Muscle layer of duodenum (tissue), 2 donors: ENCODE measurements at regions not wholly inside any gene's neighbourhood (a gene's known extent, or its start where the extent isn't known, plus 50 kb on each side); places are given as distances from the start of the nearest gene placed in this dataset.
A peak's percentile ranks its signal among the peaks of the same experiment; 100 is the strongest.
"Not testable (repeated sequence)": the region's sequence is repeated elsewhere in the genome, so short reads cannot be mapped to it uniquely, and the experiment has no call there.

ENCODE experiments used
- H3K27ac ChIP-seq: one replicate; pipeline ENCODE4 v1.7.0; 2013; ENCODE audit warnings: mild to moderate bottlenecking, low read length
- H3K27me3 ChIP-seq: one replicate; pipeline ENCODE4 v1.7.0; 2013; ENCODE audit warnings: low read depth, mild to moderate bottlenecking, control low read depth, low read length
- H3K36me3 ChIP-seq, 2 donors: one replicate each; pipeline ENCODE4 v1.7.0; 2013; ENCODE audit warnings: low read length in 2 of 2, control low read depth in 1 of 2, mild to moderate bottlenecking in 1 of 2; ENCODE audit not compliant: insufficient read depth in 2 of 2, control insufficient read depth in 1 of 2
- H3K4me1 ChIP-seq, 2 donors: one replicate each; pipeline ENCODE4 v1.7.0; 2013; ENCODE audit warnings: low read length in 2 of 2, mild to moderate bottlenecking in 2 of 2, control low read depth in 1 of 2, moderate library complexity in 1 of 2; ENCODE audit not compliant: insufficient read depth in 2 of 2, control insufficient read depth in 1 of 2
- H3K4me3 ChIP-seq, 2 donors: one replicate each; pipeline ENCODE4 v1.7.0; 2013; ENCODE audit warnings: low read length in 2 of 2, low read depth in 1 of 2, mild to moderate bottlenecking in 1 of 2
- H3K9me3 ChIP-seq, 2 donors: one replicate each; pipeline ENCODE4 v1.7.0; 2013; ENCODE audit warnings: low read length in 2 of 2, control low read depth in 1 of 2, mild to moderate bottlenecking in 1 of 2; ENCODE audit not compliant: control insufficient read depth in 1 of 2
- donor health status: healthy.

DNA sequence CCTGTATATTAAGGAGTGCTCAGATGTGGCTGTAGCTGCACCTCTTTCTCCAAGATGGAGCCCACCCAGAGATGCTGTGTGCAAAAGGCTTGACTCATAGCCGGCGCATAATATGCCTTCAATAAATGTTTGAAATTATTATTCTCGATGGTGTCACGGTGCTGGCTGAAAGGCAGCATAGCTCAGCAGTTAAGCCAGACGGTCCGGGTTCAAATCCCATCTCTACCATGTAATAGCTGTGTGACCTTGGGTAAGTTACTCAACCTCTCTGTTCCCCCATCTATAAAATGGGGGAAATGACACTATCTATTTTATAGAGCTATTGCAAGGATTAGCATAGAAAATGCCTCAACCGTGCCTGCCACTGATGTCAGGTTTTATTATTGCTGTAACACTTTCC, 164.2 kb downstream of the GOSR1 start:
- H3K27me3 ChIP-seq, H3K9me3 ChIP-seq, H3K36me3 ChIP-seq, H3K27ac ChIP-seq, H3K4me1 ChIP-seq, H3K4me3 ChIP-seq: not testable (repeated sequence)

DNA sequence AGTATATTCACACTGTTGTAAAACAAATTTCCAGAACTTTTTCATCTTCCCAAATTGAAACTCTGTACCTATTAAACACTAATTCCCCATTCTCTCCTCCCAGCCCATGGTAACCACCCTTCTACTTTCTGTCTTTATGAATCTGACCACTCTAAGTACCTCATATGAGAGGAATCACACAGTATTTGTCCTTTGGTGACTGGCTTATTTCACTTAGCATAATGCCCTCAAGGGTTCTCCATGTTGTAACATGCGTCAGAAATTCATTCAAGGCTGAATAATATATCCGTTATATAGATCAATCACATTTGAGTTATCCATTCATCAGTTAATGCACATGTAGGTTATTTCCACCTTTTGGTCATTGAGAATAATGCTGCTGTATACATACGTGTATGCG, 162.2 kb downstream of the GOSR1 start:
- not testable (repeated sequence) for H3K27me3 ChIP-seq, H3K9me3 ChIP-seq, H3K4me3 ChIP-seq, H3K36me3 ChIP-seq, H3K4me1 ChIP-seq, H3K27ac ChIP-seq

GRCh38 chr17:30638968-30639367, 161.8 kb downstream of the GOSR1 start:
- not testable (repeated sequence) for H3K27me3 ChIP-seq, H3K4me1 ChIP-seq, H3K9me3 ChIP-seq, H3K27ac ChIP-seq, H3K36me3 ChIP-seq, H3K4me3 ChIP-seq

- H3K36me3 ChIP-seq, H3K4me1 ChIP-seq, H3K4me3 ChIP-seq: not testable (repeated sequence)
Measured at GRCh38 chr17:30631651-30632050, 154.4 kb downstream of the GOSR1 start.

DNA sequence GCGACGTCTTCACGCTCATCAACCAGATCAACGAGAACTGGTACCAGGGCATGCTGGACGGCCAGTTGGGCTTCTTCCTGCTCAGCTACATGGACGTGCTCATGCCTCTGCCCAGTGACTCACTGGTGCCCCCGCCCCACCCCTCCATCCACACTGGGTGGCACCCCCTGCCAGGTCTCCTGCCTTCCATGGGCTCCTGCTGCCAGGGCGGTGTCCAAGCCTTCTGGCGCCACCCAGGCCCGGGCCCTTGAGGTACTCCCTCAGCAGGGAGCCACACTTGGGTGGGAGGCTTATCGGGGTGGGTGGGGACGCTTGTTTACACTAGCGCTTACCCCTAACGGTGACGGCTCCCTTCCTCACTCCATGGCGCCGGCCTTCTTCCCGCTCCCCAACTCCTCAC, 148.2 kb downstream of the GOSR1 start:
- not testable (repeated sequence) for H3K27me3 ChIP-seq, H3K27ac ChIP-seq, H3K36me3 ChIP-seq, H3K4me3 ChIP-seq, H3K9me3 ChIP-seq, H3K4me1 ChIP-seq

More at GRCh38 chr17:30631651-30632050, 154.4 kb downstream of the GOSR1 start:
- H3K27ac ChIP-seq, H3K27me3 ChIP-seq, H3K9me3 ChIP-seq: not testable (repeated sequence)

DNA sequence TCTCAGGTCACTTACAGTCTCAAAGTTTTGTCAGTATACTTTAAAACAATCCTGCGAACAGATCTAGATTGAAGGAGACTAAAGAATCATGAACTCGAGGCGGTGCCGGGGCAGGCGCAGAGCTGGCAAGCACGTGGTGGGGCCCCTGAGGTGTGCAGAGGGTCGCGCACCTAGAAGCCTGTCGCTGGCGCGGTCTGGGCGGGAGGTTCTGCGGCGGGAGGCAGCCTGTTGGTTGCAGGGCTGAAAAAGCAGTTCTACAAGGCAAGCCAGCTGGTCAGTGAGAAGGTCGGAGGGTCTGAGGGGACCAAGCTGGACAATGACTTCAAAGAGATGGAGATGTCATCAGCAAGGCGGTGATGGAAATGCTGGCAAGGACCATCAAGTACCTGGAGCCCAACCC, 147.0 kb downstream of the GOSR1 start:
- H3K27ac ChIP-seq, H3K9me3 ChIP-seq, H3K4me3 ChIP-seq, H3K27me3 ChIP-seq, H3K36me3 ChIP-seq, H3K4me1 ChIP-seq: not testable (repeated sequence)

GRCh38 chr17:30609682-30610081, 132.5 kb downstream of the GOSR1 start:
- H3K27me3 ChIP-seq, H3K27ac ChIP-seq, H3K4me3 ChIP-seq, H3K9me3 ChIP-seq, H3K4me1 ChIP-seq, H3K36me3 ChIP-seq: not testable (repeated sequence)

GRCh38 chr17:30605523-30605922, 128.3 kb downstream of the GOSR1 start:
- no peaks in the 10 kb centered on the region for H3K9me3 ChIP-seq

GRCh38 chr17:30605027-30605426, 127.8 kb downstream of the GOSR1 start:
- Histone ChIP-seq H3K36me3 (no peaks in the 10 kb centered on the region), H3K27me3 (no peaks in the 10 kb centered on the region), H3K9me3 (no peaks in the 10 kb centered on the region), H3K4me3 (no peak overlapping the region), H3K4me1 (peaks cover 0 to 6% of the 10 kb centered on the region in 2 donors), H3K27ac (no peak overlapping the region)

More at GRCh38 chr17:30605523-30605922, 128.3 kb downstream of the GOSR1 start:
- no peaks in the 10 kb centered on the region for H3K27me3 ChIP-seq
- no peak overlapping the region for H3K4me3 ChIP-seq
- peaks cover 0 to 6% of the 10 kb centered on the region in 2 donors for H3K4me1 ChIP-seq
- no peak overlapping the region for H3K27ac ChIP-seq
- H3K36me3 ChIP-seq: no peaks in the 10 kb centered on the region

GRCh38 chr17:30602396-30602795, 125.2 kb downstream of the GOSR1 start:
- not testable (repeated sequence) for H3K9me3 ChIP-seq, H3K27me3 ChIP-seq, H3K4me3 ChIP-seq

DNA sequence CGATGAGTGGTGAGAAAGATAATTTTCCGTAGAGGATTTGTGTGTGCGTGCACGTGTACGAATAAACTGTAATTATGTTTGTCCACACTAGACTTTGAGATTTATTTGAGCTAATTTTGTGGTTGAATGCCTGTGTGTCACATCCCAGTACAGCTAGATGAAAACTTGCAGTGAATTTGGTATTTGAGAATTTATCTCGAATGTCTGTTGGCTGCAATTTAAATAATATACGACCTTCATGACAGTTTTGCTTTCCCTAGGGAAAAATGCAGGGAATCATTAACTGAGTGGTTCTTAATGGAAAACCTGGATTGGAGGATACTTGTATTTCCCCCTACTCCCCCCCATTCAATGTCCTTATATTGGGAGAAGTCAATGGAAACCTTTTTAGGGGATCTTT, 124.8 kb downstream of the GOSR1 start:
- not testable (repeated sequence) for H3K9me3 ChIP-seq, H3K27me3 ChIP-seq, H3K36me3 ChIP-seq, H3K27ac ChIP-seq, H3K4me1 ChIP-seq
- H3K4me3 ChIP-seq: peak overlapping the region in 1 of 2 donors; percentile 87

More at GRCh38 chr17:30602396-30602795, 125.2 kb downstream of the GOSR1 start:
- H3K27ac ChIP-seq, H3K4me1 ChIP-seq, H3K36me3 ChIP-seq: not testable (repeated sequence)

- H3K4me1 ChIP-seq: peaks cover 0 to 6% of the 10 kb centered on the region in 2 donors
Measured at GRCh38 chr17:30600830-30601494, 123.8 kb downstream of the GOSR1 start.

More at GRCh38 chr17:30600830-30601494, 123.8 kb downstream of the GOSR1 start:
- Histone ChIP-seq H3K27me3 (no peaks in the 10 kb centered on the region), H3K27ac (peak overlapping the region; percentile 63), H3K36me3 (no peaks in the 10 kb centered on the region), H3K9me3 (no peaks in the 10 kb centered on the region), H3K4me3 (peak overlapping the region; percentile 81 to 87)
